Neural cell (in vitro differentiated cells): ENCODE measurements at regions not wholly inside any gene's neighbourhood (a gene's known extent, or its start where the extent isn't known, plus 50 kb on each side); places are given as distances from the start of the nearest gene placed in this dataset.

ENCODE experiments used
- EP300 ChIP-seq: fragments of 450-650 bp; conservative IDR thresholded peaks from 2 replicates; pipeline ENCODE4 v1.6.1; 2014; ENCODE audit warnings: antibody characterized with exemption, mild to moderate bottlenecking, moderate library complexity; ENCODE audit not compliant: poor library complexity, severe bottlenecking
- RAD21 ChIP-seq: fragments of 450-650 bp; conservative IDR thresholded peaks from 2 replicates; pipeline ENCODE4 v1.6.1; 2014; ENCODE audit warnings: antibody characterized with exemption, mild to moderate bottlenecking, moderate library complexity

- TF ChIP-seq EP300 (no peak), RAD21 (no peak)
These were observed 87.8 kb upstream of the ATF3 start for GRCh38 chr1:212520746-212521145.
